Neural cell (in vitro differentiated cells): ENCODE measurements at regions not wholly inside any gene's neighbourhood (a gene's known extent, or its start where the extent isn't known, plus 50 kb on each side); places are given as distances from the start of the nearest gene placed in this dataset.

ENCODE experiments used
- H2AFZ ChIP-seq: fragments of 200-600, 300-800 bp; sonication (generic), shearing (Covaris generic); 2 replicates; pipeline ENCODE4 v1.6.0; 2014; ENCODE audit warnings: low read depth, mild to moderate bottlenecking, antibody characterized with exemption, low read length, moderate library complexity
- H3F3A ChIP-seq: fragments of 200-600 bp; shearing (Covaris generic); 2 replicates; pipeline ENCODE4 v1.6.1; 2016; ENCODE audit warnings: mild to moderate bottlenecking, moderate library complexity, mixed read lengths, antibody characterized with exemption, low read length; ENCODE audit not compliant: insufficient read depth, poor library complexity, severe bottlenecking
- H3K27ac ChIP-seq: fragments of 200-600, 300-800 bp; sonication (generic), shearing (Covaris generic); 2 replicates; pipeline ENCODE4 v1.5.1; 2014; ENCODE audit warnings: mild to moderate bottlenecking, low read length, moderate library complexity
- H3K27me3 ChIP-seq: fragments of 300-800, 200-600 bp; sonication (generic), shearing (Covaris generic); 2 replicates; pipeline ENCODE4 v1.6.0; 2014; ENCODE audit warnings: mild to moderate bottlenecking, low read depth, low read length, moderate library complexity; ENCODE audit not compliant: insufficient read depth
- H3K36me3 ChIP-seq: fragments of 300-800, 200-600 bp; sonication (generic), shearing (Covaris generic); 2 replicates; pipeline ENCODE4 v1.5.1; 2014; ENCODE audit warnings: mild to moderate bottlenecking, antibody characterized with exemption, low read length, moderate library complexity; ENCODE audit not compliant: insufficient read depth
- H3K4me2 ChIP-seq: fragments of 300-800, 200-600 bp; sonication (generic), shearing (Covaris generic); 2 replicates; pipeline ENCODE4 v1.6.0; 2014; ENCODE audit warnings: mild to moderate bottlenecking, low read length
- H3K4me3 ChIP-seq: fragments of 300-800, 200-600 bp; sonication (generic), shearing (Covaris generic); 2 replicates; pipeline ENCODE4 v1.5.1; 2014; ENCODE audit warnings: mild to moderate bottlenecking, low read length, moderate library complexity
- H3K79me2 ChIP-seq: fragments of 200-600 bp; shearing (Covaris generic); replicated peaks from 2 replicates; pipeline ENCODE4 v1.6.0; 2014; ENCODE audit warnings: mild to moderate bottlenecking, low read length, moderate library complexity; ENCODE audit not compliant: insufficient read depth
- H3K9ac ChIP-seq: fragments of 300-800, 200-600 bp; sonication (generic), shearing (Covaris generic); 2 replicates; pipeline ENCODE4 v1.6.1; 2016; ENCODE audit warnings: mild to moderate bottlenecking, low read length, mixed read lengths
- H3K9me2 ChIP-seq: fragments of 200-600 bp; shearing (Covaris generic); 2 replicates; pipeline ENCODE4 v1.6.1; 2016; ENCODE audit warnings: mild to moderate bottlenecking, low read length, mixed read lengths; ENCODE audit not compliant: insufficient read depth
- H3K9me3 ChIP-seq: fragments of 200-600, 300-800 bp; sonication (generic), shearing (Covaris generic); 2 replicates; pipeline ENCODE4 v1.6.1; 2016; ENCODE audit warnings: mild to moderate bottlenecking, mixed run types, low read length, moderate library complexity, mixed read lengths
- H4K20me1 ChIP-seq: fragments of 200-600 bp; shearing (Covaris generic); 2 replicates; pipeline ENCODE4 v1.6.1; 2016; ENCODE audit warnings: mild to moderate bottlenecking, mixed run types; ENCODE audit not compliant: insufficient read depth
- EP300 ChIP-seq: fragments of 450-650 bp; conservative IDR thresholded peaks from 2 replicates; pipeline ENCODE4 v1.6.1; 2014; ENCODE audit warnings: antibody characterized with exemption, mild to moderate bottlenecking, moderate library complexity; ENCODE audit not compliant: poor library complexity, severe bottlenecking
- EZH2 ChIP-seq: fragments of 200-600, 300-800 bp; shearing (Covaris generic), sonication (generic); IDR thresholded peaks from 2 replicates; pipeline ENCODE4 v1.6.1; 2014; ENCODE audit warnings: antibody characterized with exemption, low read length, borderline replicate concordance, mild to moderate bottlenecking; ENCODE audit not compliant: insufficient read depth, poor library complexity, severe bottlenecking
- MXI1 ChIP-seq: fragments of 450-650 bp; conservative IDR thresholded peaks from 2 replicates; pipeline ENCODE4 v1.6.1; 2014; ENCODE audit warnings: antibody characterized with exemption, mild to moderate bottlenecking; ENCODE audit not compliant: poor library complexity, severe bottlenecking
- POLR2AphosphoS5 ChIP-seq: IDR thresholded peaks from 2 replicates; pipeline ENCODE4 v1.6.1; 2012
- RAD21 ChIP-seq: fragments of 450-650 bp; conservative IDR thresholded peaks from 2 replicates; pipeline ENCODE4 v1.6.1; 2014; ENCODE audit warnings: antibody characterized with exemption, mild to moderate bottlenecking, moderate library complexity
- SMC3 ChIP-seq: fragments of 450-650 bp; conservative IDR thresholded peaks from 2 replicates; pipeline ENCODE4 v1.6.1; 2014; ENCODE audit warnings: antibody characterized with exemption, mild to moderate bottlenecking, moderate library complexity; ENCODE audit not compliant: poor library complexity
- TAF1 ChIP-seq: IDR thresholded peaks from 2 replicates; pipeline ENCODE4 v1.6.1; 2012; ENCODE audit warnings: low read depth
- TF ChIP-seq, protein P1 (sequence below): IDR thresholded peaks from 2 replicates; pipeline ENCODE4 v1.6.1; 2012; ENCODE audit warnings: borderline replicate concordance
- TF ChIP-seq, protein P2 (sequence below): fragments of 450-650 bp; IDR thresholded peaks from 2 replicates; pipeline ENCODE4 v1.5.1; 2014; ENCODE audit warnings: antibody characterized with exemption, mild to moderate bottlenecking, moderate library complexity; ENCODE audit not compliant: poor library complexity, severe bottlenecking

DNA sequence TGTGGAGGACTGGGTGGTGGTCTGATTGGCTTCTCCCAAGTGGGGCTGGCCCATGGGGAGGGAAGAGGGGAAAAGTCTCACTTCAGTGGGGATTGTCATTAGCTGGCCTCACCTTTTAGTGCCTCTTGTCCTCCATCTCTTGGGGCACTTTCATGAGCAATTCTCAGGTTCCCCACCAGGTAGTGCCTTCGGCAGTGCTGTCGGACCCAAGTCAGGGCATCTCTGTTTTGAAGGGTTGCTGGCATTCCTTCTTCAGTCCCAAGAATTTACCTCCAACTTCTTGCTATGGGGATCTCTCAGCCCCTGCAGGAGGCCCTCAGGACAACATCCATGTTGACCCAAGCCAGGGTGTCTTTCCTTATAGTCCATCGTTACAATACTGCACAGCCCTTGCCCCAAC is 54.7 kb upstream of the F3 start:
- Histone ChIP-seq H3K4me2 (no peak overlapping the region), H3K27me3 (no peaks in the 10 kb centered on the region), H2AFZ (no peak overlapping the region), H3K9me2 (no peaks in the 10 kb centered on the region), H3K79me2 (no peaks in the 10 kb centered on the region), H3K27ac (no peak overlapping the region), H3K9me3 (no peaks in the 10 kb centered on the region), H3F3A (no peaks in the 10 kb centered on the region), H3K9ac (no peak overlapping the region), H3K36me3 (no peaks in the 10 kb centered on the region), H3K4me3 (no peak overlapping the region), H4K20me1 (no peaks in the 10 kb centered on the region)
- TF ChIP-seq POLR2AphosphoS5 = no peak
- TF ChIP-seq SMC3 = no peak
- TF ChIP-seq, protein P1, sequence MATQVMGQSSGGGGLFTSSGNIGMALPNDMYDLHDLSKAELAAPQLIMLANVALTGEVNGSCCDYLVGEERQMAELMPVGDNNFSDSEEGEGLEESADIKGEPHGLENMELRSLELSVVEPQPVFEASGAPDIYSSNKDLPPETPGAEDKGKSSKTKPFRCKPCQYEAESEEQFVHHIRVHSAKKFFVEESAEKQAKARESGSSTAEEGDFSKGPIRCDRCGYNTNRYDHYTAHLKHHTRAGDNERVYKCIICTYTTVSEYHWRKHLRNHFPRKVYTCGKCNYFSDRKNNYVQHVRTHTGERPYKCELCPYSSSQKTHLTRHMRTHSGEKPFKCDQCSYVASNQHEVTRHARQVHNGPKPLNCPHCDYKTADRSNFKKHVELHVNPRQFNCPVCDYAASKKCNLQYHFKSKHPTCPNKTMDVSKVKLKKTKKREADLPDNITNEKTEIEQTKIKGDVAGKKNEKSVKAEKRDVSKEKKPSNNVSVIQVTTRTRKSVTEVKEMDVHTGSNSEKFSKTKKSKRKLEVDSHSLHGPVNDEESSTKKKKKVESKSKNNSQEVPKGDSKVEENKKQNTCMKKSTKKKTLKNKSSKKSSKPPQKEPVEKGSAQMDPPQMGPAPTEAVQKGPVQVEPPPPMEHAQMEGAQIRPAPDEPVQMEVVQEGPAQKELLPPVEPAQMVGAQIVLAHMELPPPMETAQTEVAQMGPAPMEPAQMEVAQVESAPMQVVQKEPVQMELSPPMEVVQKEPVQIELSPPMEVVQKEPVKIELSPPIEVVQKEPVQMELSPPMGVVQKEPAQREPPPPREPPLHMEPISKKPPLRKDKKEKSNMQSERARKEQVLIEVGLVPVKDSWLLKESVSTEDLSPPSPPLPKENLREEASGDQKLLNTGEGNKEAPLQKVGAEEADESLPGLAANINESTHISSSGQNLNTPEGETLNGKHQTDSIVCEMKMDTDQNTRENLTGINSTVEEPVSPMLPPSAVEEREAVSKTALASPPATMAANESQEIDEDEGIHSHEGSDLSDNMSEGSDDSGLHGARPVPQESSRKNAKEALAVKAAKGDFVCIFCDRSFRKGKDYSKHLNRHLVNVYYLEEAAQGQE = no peak
- TF ChIP-seq, protein P2, sequence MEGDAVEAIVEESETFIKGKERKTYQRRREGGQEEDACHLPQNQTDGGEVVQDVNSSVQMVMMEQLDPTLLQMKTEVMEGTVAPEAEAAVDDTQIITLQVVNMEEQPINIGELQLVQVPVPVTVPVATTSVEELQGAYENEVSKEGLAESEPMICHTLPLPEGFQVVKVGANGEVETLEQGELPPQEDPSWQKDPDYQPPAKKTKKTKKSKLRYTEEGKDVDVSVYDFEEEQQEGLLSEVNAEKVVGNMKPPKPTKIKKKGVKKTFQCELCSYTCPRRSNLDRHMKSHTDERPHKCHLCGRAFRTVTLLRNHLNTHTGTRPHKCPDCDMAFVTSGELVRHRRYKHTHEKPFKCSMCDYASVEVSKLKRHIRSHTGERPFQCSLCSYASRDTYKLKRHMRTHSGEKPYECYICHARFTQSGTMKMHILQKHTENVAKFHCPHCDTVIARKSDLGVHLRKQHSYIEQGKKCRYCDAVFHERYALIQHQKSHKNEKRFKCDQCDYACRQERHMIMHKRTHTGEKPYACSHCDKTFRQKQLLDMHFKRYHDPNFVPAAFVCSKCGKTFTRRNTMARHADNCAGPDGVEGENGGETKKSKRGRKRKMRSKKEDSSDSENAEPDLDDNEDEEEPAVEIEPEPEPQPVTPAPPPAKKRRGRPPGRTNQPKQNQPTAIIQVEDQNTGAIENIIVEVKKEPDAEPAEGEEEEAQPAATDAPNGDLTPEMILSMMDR = no peak
- TF ChIP-seq EZH2 = no peak
- no peak for TF ChIP-seq MXI1
- TF ChIP-seq TAF1 = no peak
- no peak for TF ChIP-seq RAD21
- no peak for TF ChIP-seq EP300

DNA sequence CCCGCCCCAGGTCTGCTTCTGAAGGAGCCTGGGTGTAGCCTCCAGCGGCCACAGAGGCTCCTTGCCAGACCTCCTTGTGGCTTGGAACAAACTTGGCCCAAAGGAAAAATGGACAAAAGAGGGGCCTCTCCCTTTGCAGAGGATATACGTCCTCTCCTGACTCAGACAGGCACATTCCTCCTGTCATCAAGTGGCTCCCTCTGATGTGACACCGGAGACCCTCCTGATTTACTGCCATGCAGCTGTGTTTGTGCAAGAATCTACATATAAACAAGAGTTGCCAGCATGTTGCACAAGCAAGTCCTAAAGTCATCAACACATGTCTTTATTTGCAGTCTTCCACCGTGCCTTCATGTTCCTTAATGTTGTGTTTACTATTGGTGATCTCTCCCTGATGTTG is 54.1 kb upstream of the F3 start:
- Histone ChIP-seq H3K27me3 (no peaks in the 10 kb centered on the region), H4K20me1 (no peaks in the 10 kb centered on the region), H3K27ac (no peak overlapping the region), H3F3A (no peaks in the 10 kb centered on the region), H3K9ac (no peak overlapping the region), H3K9me2 (no peaks in the 10 kb centered on the region), H3K79me2 (no peaks in the 10 kb centered on the region), H3K9me3 (no peaks in the 10 kb centered on the region), H2AFZ (no peak overlapping the region), H3K4me3 (no peak overlapping the region), H3K36me3 (no peaks in the 10 kb centered on the region), H3K4me2 (no peak overlapping the region)
- TF ChIP-seq MXI1 (no peak), EZH2 (no peak), SMC3 (no peak), POLR2AphosphoS5 (no peak), RAD21 (no peak), EP300 (no peak), TAF1 (no peak)
- TF ChIP-seq, protein P2 = no peak
- TF ChIP-seq, protein P1 = no peak
